Stomach (tissue), 8 donors: ENCODE measurements at regions not wholly inside any gene's neighbourhood (a gene's known extent, or its start where the extent isn't known, plus 50 kb on each side); places are given as distances from the start of the nearest gene placed in this dataset.

ENCODE experiments used
- DNase-seq, 2 donors: peaks; one replicate each; pipeline versions ENCODE4 v3.0.0 to v3.0.0-alpha.2; 2013 to 2019
- H3K27ac ChIP-seq, 5 donors: fragments of 200-600 bp in 4 of 5; sonication (generic) in 4 of 5; one replicate each; pipeline ENCODE4 v1.5.1; 2013 to 2019; ENCODE audit warnings: mild to moderate bottlenecking in 1 of 5, moderate library complexity in 1 of 5
- H3K27me3 ChIP-seq, 3 donors: fragments of 200-600 bp; sonication (generic); one replicate each; pipeline ENCODE4 v1.5.1; 2017 to 2019; ENCODE audit warnings: mixed run types in 1 of 3
- H3K36me3 ChIP-seq, 4 donors: fragments of 200-600 bp; sonication (generic); 1 replicate in 3 of 4; 2 replicates in 1 of 4; pipeline ENCODE4 v1.5.1; 2016 to 2019
- H3K4me1 ChIP-seq, 4 donors: fragments of 200-600 bp; sonication (generic); one replicate each; pipeline ENCODE4 v1.5.1; 2016 to 2019
- H3K4me3 ChIP-seq, 4 donors: fragments of 200-600 bp; sonication (generic) in 3 of 4; one replicate each; pipeline ENCODE4 v1.5.1; 2016 to 2019; ENCODE audit warnings: mild to moderate bottlenecking in 1 of 4
- H3K9me3 ChIP-seq, 4 donors: fragments of 200-600 bp; sonication (generic); one replicate each; pipeline ENCODE4 v1.5.1; 2016 to 2019
- EP300 ChIP-seq: sonication (generic); formaldehyde crosslinking; IDR thresholded peaks from one replicate; pipeline ENCODE4 v1.6.1; 2017; ENCODE audit warnings: antibody characterized with exemption
- POLR2A ChIP-seq, 4 donors: fragments of 450-650 bp; IDR thresholded peaks; one replicate each; pipeline ENCODE4 v1.6.1; 2016; ENCODE audit warnings: antibody characterized with exemption in 4 of 4, control low read depth in 2 of 4, mild to moderate bottlenecking in 1 of 4, moderate library complexity in 1 of 4
- POLR2AphosphoS5 ChIP-seq, 3 donors: sonication (generic); formaldehyde crosslinking; IDR thresholded peaks; one replicate each; pipeline ENCODE4 v1.6.1; 2016; ENCODE audit warnings: antibody characterized with exemption in 3 of 3
- WGBS, 5 donors: extraction: QIAGEN DNeasy Blood & Tissue Kit in 3 of 5; methylation state at CpG; one replicate each; pipeline versions ENCODE4 v1.1.5 to v1.1.7; 2013 to 2018; 5-methylcytosine and 5-hydroxymethylcytosine counted together
- intact Hi-C: fragments of 100-400 bp; cut with DNase I; formaldehyde crosslinking; loops from one replicate; pipeline ENCODE4 v1.15.1; 2023; ENCODE audit warnings: low total_unique reads
- TF ChIP-seq, protein P1 (sequence below), 7 experiments: fragments of 450-650 bp in 4 of 7; fragments of 200-600 bp in 3 of 7; sonication (generic) in 3 of 7; IDR thresholded peaks; one replicate each; pipeline ENCODE4 v1.5.1; 2016 to 2019; ENCODE audit warnings: antibody characterized with exemption in 7 of 7, control low read depth in 2 of 7, mild to moderate bottlenecking in 1 of 7
- donor health status: healthy with polysubstance abuse.
- donor health status: Bipolar disorder and iron deficiency.
- donor health status: healthy.

DNA sequence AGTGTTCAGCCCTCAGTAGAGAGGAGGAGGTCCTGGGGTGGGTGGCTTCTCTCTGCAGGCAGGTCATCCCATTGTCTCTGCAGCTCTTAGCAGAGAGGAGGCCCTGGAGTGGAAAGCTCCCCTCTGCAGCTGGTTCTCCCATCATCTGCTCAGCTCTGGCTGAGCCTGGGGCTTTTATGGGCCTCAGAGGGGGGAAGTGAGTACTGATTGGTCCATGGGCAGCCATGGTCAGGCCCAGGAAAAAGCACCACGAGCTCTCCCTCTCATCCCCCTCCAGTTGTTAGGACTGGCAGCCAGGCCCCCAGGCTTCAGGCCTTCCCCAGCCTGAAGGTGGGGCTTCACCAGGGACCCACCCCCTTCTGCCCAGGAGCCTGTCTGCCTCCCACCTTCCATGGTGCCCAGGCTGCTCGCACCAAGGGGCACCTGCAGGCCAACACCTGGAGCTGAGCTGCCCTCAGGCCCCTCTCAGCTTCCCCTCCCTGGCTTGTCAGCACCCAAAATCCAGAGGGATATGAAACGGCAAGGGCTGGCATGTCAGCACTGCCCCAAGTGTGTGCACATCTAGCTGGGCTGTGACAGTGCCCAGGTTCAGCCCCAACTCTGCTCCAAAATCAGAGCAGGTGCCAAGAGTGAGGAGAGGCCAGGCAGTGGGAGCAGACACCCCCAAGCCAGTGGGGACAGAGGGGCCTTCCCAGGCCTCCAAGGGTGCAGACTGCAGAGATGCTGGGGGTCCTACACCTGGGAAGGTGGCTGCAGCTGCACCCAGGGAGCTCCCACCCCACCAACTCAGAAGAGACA lies 449.0 kb downstream of the MATN1 start:
- Histone ChIP-seq H3K4me1 (no peaks in the 10 kb centered on the region), H3K27ac (no peak overlapping the region), H3K9me3 (peaks cover 0 to 5% (median 0%) of the 10 kb centered on the region in 4 donors), H3K4me3 (no peak overlapping the region), H3K27me3 (peaks cover 0 to 67% (median 0%) of the 10 kb centered on the region in 3 donors), H3K36me3 (no peaks in the 10 kb centered on the region)
- intact Hi-C loops = no loop called here
- DNase-seq = no peak
- TF ChIP-seq, protein P1, sequence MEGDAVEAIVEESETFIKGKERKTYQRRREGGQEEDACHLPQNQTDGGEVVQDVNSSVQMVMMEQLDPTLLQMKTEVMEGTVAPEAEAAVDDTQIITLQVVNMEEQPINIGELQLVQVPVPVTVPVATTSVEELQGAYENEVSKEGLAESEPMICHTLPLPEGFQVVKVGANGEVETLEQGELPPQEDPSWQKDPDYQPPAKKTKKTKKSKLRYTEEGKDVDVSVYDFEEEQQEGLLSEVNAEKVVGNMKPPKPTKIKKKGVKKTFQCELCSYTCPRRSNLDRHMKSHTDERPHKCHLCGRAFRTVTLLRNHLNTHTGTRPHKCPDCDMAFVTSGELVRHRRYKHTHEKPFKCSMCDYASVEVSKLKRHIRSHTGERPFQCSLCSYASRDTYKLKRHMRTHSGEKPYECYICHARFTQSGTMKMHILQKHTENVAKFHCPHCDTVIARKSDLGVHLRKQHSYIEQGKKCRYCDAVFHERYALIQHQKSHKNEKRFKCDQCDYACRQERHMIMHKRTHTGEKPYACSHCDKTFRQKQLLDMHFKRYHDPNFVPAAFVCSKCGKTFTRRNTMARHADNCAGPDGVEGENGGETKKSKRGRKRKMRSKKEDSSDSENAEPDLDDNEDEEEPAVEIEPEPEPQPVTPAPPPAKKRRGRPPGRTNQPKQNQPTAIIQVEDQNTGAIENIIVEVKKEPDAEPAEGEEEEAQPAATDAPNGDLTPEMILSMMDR (IDR thresholded peaks at IDR 0.05) = no peak
- TF ChIP-seq EP300 = no peak
- no peak for TF ChIP-seq POLR2AphosphoS5 (IDR thresholded peaks at IDR 0.05)
- no peak for TF ChIP-seq POLR2A (IDR thresholded peaks at IDR 0.05)
- 51 to 88% (median 61%) methylated on average over 1 to 3 of the region's 3 CpGs for WGBS, 5 donors

DNA sequence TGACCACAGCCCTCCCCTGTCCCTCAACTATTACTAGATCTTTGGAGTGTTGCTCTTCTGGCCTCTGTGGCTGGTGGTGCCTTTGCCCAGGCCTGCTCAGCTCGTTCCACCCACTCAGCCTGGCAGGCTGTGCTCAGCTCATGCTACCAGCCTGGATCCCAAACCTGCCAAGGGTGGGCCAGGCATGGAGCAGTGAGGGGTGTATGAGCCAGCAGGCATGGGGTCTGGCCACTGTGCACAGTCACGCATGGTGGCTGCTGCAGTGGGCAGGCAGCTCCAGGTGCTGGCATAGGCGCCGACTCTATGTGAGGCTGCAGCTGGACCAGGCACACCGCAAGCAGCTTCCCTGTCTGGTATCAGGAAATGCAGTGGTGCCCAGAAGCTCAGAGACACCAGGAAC lies 449.9 kb downstream of the MATN1 start:
- intact Hi-C loops = no loop called here
- no peaks in the 10 kb centered on the region for H3K4me1 ChIP-seq
- H3K9me3 ChIP-seq = peaks cover 0 to 5% (median 0%) of the 10 kb centered on the region in 4 donors
- 79 to 90% (median 88%) methylated on average over 4 to 5 of the region's 5 CpGs for WGBS, 5 donors
- no peak overlapping the region for H3K27ac ChIP-seq
- H3K4me3 ChIP-seq = no peak overlapping the region
- TF ChIP-seq POLR2AphosphoS5 (IDR thresholded peaks at IDR 0.05) (no peak), POLR2A (IDR thresholded peaks at IDR 0.05) (no peak), EP300 (no peak)
- TF ChIP-seq, protein P1 (IDR thresholded peaks at IDR 0.05) = no peak
- no peak for DNase-seq
- H3K27me3 ChIP-seq = peaks cover 0 to 69% (median 0%) of the 10 kb centered on the region in 3 donors
- H3K36me3 ChIP-seq = no peaks in the 10 kb centered on the region

DNA sequence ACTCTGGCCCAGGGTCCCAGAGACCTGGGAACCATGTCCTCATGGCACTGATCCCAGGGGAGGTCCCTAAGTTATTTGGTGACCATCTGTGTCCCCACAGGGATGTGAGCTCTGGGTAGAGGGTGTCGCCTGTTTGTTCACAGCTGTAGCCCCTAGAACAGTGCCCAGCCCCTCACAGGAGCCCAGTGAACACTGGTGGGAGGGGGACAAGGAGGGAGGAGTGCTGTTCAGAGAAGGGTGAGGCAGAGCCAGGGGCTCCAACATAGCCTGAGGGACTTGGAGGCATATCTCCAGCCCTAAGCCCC lies 450.4 kb downstream of the MATN1 start:
- no peak overlapping the region for H3K27ac ChIP-seq
- H3K4me1 ChIP-seq = no peaks in the 10 kb centered on the region
- H3K36me3 ChIP-seq = no peaks in the 10 kb centered on the region
- no peak overlapping the region for H3K4me3 ChIP-seq
- 71 to 79% (median 72%) methylated on average over 1 of the region's 1 CpG; no CpG with 5 or more reads in 2 of the 5 donors for WGBS, 5 donors
- no peak for DNase-seq
- intact Hi-C loops = no loop called here
- peaks cover 0 to 64% (median 0%) of the 10 kb centered on the region in 3 donors for H3K27me3 ChIP-seq
- peaks cover 0 to 5% (median 0%) of the 10 kb centered on the region in 4 donors for H3K9me3 ChIP-seq
- TF ChIP-seq POLR2A (IDR thresholded peaks at IDR 0.05) (no peak), POLR2AphosphoS5 (IDR thresholded peaks at IDR 0.05) (no peak), EP300 (no peak)
- TF ChIP-seq, protein P1 (IDR thresholded peaks at IDR 0.05) = no peak

DNA sequence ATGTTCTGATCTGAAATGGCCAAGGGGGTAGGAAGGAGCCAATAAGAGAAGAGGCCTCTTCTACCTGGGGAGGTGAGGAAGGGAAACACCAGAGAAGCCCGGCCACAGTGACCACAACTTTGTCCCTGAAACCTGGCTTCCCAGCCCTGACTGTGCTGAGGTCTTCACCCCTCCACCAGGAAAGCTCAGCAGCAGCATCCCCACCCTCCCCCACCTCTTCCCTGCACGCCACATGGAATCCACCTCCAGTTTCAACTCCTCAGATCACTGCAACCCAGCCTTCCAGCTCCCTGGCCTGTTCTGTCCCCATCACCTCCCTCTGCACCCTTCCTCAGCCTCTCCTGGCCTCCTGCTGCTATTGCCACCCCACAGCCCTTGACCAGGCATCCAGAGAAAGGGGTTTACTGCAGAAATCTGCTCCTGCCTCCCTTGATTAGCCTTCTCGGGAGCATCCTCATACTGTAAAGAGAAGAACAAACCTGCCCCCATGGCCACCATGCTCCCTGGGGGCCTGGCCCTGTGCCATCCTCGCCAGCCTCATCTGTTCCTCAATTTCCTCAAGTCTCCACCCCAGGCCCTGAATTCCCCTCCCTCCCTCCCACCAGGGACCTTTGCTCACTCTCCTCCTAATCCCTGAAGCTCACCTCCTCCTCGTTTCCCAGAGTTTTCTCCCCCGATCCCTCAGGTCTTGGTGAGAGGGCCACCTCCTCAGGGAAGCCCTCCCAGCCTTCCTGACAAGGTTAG lies 450.9 kb downstream of the MATN1 start:
- intact Hi-C loops = no loop called here
- DNase-seq = no peak
- Histone ChIP-seq H3K4me3 (no peak overlapping the region), H3K36me3 (no peaks in the 10 kb centered on the region), H3K4me1 (no peaks in the 10 kb centered on the region), H3K9me3 (peaks cover 0 to 5% (median 0%) of the 10 kb centered on the region in 4 donors), H3K27me3 (peaks cover 0 to 62% (median 0%) of the 10 kb centered on the region in 3 donors), H3K27ac (no peak overlapping the region)
- WGBS, 5 donors = 46 to 59% (median 56%) methylated on average over 6 of the region's 6 CpGs
- TF ChIP-seq POLR2A (IDR thresholded peaks at IDR 0.05) = no peak
- TF ChIP-seq, protein P1 (IDR thresholded peaks at IDR 0.05) = no peak
